ENCODE measurements at regions not wholly inside any gene's neighbourhood (a gene's known extent, or its start where the extent isn't known, plus 50 kb on each side); places are given as distances from the start of the nearest gene placed in this dataset.

DNA sequence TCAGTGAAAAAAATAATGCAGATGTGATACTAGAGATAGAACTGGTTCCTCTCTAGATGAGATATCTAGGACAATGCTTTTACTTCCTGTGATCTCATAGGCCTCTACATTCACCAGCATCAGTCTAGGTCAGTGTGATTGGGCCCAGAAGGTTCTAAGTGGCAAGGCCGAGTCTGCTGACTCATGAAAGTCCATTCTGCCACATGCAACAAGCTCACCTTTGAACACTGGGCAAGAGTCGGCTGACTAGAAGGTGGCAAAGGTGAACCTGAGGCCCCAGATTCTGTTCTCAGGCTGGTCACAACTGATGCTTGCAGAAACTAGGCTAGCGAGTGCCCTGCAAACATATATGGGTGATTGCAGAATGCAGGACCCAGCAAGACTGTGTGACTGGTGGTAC is 105.7 kb upstream of the PLXNA4 start:
- TF ChIP-seq, protein P1, sequence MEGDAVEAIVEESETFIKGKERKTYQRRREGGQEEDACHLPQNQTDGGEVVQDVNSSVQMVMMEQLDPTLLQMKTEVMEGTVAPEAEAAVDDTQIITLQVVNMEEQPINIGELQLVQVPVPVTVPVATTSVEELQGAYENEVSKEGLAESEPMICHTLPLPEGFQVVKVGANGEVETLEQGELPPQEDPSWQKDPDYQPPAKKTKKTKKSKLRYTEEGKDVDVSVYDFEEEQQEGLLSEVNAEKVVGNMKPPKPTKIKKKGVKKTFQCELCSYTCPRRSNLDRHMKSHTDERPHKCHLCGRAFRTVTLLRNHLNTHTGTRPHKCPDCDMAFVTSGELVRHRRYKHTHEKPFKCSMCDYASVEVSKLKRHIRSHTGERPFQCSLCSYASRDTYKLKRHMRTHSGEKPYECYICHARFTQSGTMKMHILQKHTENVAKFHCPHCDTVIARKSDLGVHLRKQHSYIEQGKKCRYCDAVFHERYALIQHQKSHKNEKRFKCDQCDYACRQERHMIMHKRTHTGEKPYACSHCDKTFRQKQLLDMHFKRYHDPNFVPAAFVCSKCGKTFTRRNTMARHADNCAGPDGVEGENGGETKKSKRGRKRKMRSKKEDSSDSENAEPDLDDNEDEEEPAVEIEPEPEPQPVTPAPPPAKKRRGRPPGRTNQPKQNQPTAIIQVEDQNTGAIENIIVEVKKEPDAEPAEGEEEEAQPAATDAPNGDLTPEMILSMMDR (conservative IDR thresholded peaks at IDR 0.05), result no peak
- TF ChIP-seq ZFX (IDR thresholded peaks at IDR 0.05), result no peak

All from C4-2B (cell line).